ENCODE measurements at regions not wholly inside any gene's neighbourhood (a gene's known extent, or its start where the extent isn't known, plus 50 kb on each side); places are given as distances from the start of the nearest gene placed in this dataset.

GRCh38 chr1:240701412-240701811 lies 89.5 kb upstream of the GREM2 start:
- BruUV-seq (replicated peaks) = no TSS peak
- H3K4me3 ChIP-seq (ENCODE audit: low read depth, low read length, poor library complexity, severe bottlenecking) = no peak overlapping the region
- H3K27ac ChIP-seq (ENCODE audit: low read depth, low read length, poor library complexity, severe bottlenecking) = no peak overlapping the region
- no peaks in the 10 kb centered on the region for H3K27me3 ChIP-seq (replicated peaks; ENCODE audit: insufficient read depth, low read depth, low read length, poor library complexity)
- H3K9me3 ChIP-seq (ENCODE audit: low read depth, low read length, poor library complexity, severe bottlenecking) = no peaks in the 10 kb centered on the region
- intact Hi-C loops (cut with micrococcal nuclease; ENCODE audit: unreplicated experiment) = no loop called here
- DNase-seq (ENCODE audit: low spot score) = no peak
- no peak for TF ChIP-seq CTCF (conservative IDR thresholded peaks at IDR 0.05; ENCODE audit: low read depth, low read length)
- no peak for TF ChIP-seq EZH2 (IDR thresholded peaks at IDR 0.05; ENCODE audit: borderline replicate concordance, low read depth, low read length, poor library complexity, severe bottlenecking)
- H3K36me3 ChIP-seq (ENCODE audit: insufficient read depth, low read length, poor library complexity, severe bottlenecking) = no peaks in the 10 kb centered on the region
- CTCF ChIA-PET = no interaction called here
- POLR2A ChIA-PET (ENCODE audit: low non-redundant PET) = no interaction called here
- no peaks in the 10 kb centered on the region for H3K4me1 ChIP-seq (ENCODE audit: insufficient read depth, low read length, poor library complexity, severe bottlenecking)

GRCh38 chr1:240695416-240695815 lies 83.5 kb upstream of the GREM2 start:
- Histone ChIP-seq H3K9me3 (ENCODE audit: low read depth, low read length, poor library complexity, severe bottlenecking) (no peaks in the 10 kb centered on the region), H3K27ac (ENCODE audit: low read depth, low read length, poor library complexity, severe bottlenecking) (no peak overlapping the region), H3K4me3 (ENCODE audit: low read depth, low read length, poor library complexity, severe bottlenecking) (no peak overlapping the region), H3K27me3 (replicated peaks; ENCODE audit: insufficient read depth, low read depth, low read length, poor library complexity) (no peaks in the 10 kb centered on the region), H3K36me3 (ENCODE audit: insufficient read depth, low read length, poor library complexity, severe bottlenecking) (no peaks in the 10 kb centered on the region), H3K4me1 (ENCODE audit: insufficient read depth, low read length, poor library complexity, severe bottlenecking) (no peaks in the 10 kb centered on the region)
- no TSS peak for BruUV-seq (replicated peaks)
- DNase-seq (ENCODE audit: low spot score) = no peak
- ChIA-PET POLR2A (ENCODE audit: low non-redundant PET) (no interaction called here), CTCF (no interaction called here)
- intact Hi-C loops (cut with micrococcal nuclease; ENCODE audit: unreplicated experiment) = loop anchor here (10.0 kb wide), 1 partner anchor 241 kb away; no protein-coding TSS in a partner anchor
- no peak for TF ChIP-seq EZH2 (IDR thresholded peaks at IDR 0.05; ENCODE audit: borderline replicate concordance, low read depth, low read length, poor library complexity, severe bottlenecking)
- no peak for TF ChIP-seq CTCF (conservative IDR thresholded peaks at IDR 0.05; ENCODE audit: low read depth, low read length)

- BruUV-seq (replicated peaks) = no TSS peak
- no peaks in the 10 kb centered on the region for H3K9me3 ChIP-seq (ENCODE audit: low read depth, low read length, poor library complexity, severe bottlenecking)
- intact Hi-C loops (cut with micrococcal nuclease; ENCODE audit: unreplicated experiment) = loop anchor here (5.0 to 10.0 kb wide), 2 partner anchors 239 to 502 kb away; no protein-coding TSS in a partner anchor
- TF ChIP-seq CTCF (conservative IDR thresholded peaks at IDR 0.05; ENCODE audit: low read depth, low read length) (no peak), EZH2 (IDR thresholded peaks at IDR 0.05; ENCODE audit: borderline replicate concordance, low read depth, low read length, poor library complexity, severe bottlenecking) (no peak)
- ChIA-PET POLR2A (ENCODE audit: low non-redundant PET) (no interaction called here), CTCF (no interaction called here)
- H3K4me3 ChIP-seq (ENCODE audit: low read depth, low read length, poor library complexity, severe bottlenecking) = no peak overlapping the region
- H3K27me3 ChIP-seq (replicated peaks; ENCODE audit: insufficient read depth, low read depth, low read length, poor library complexity) = peaks cover 3% of the 10 kb centered on the region
- H3K4me1 ChIP-seq (ENCODE audit: insufficient read depth, low read length, poor library complexity, severe bottlenecking) = no peaks in the 10 kb centered on the region
- no peak for DNase-seq (ENCODE audit: low spot score)
- no peak overlapping the region for H3K27ac ChIP-seq (ENCODE audit: low read depth, low read length, poor library complexity, severe bottlenecking)
- H3K36me3 ChIP-seq (ENCODE audit: insufficient read depth, low read length, poor library complexity, severe bottlenecking) = no peaks in the 10 kb centered on the region
Observed at GRCh38 chr1:240693844-240694243, 81.9 kb upstream of the GREM2 start.

Measured in A673 (cell line).